GM18498 (cell line): ENCODE measurements at regions not wholly inside any gene's neighbourhood (a gene's known extent, or its start where the extent isn't known, plus 50 kb on each side); places are given as distances from the start of the nearest gene placed in this dataset.
A peak's percentile ranks its signal among the peaks of the same experiment; 100 is the strongest.

Source experiments
- ATAC-seq: cut with Tn5 transposase; IDR thresholded peaks from one replicate; pipeline ENCODE4 v1.9.1; 2021; ENCODE audit warnings: mild to moderate bottlenecking, moderate library complexity; ENCODE audit not compliant: unreplicated experiment

DNA sequence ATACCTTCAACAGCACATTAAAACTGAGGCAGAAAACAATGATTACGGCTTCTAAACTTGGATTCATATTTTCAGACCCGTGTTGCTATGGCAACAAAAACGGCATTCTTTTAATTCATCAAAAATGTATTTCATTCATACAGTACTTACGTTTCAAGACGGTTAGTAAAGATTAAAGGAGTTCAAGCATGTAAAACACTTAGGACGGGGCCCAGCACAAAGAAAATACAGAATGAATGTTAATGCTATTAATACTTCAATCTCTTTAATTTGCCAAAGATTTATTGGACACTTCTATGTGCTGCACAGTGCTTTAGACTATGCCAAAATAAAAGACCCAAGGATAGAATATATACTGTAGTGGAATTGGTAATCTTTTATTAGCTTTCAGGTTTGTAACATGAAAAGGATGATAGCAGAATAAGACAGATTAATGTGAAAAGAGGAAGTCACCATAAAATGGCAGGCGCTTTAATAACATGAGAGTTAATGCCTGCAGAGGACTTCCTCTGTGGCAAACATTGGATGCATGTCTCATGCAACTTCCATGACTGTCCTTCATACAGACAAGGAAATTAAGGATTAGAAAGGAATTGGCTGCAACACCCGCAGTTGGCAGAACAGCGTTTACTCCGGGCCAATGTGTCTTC lies 201.6 kb upstream of the KLF6 start:
- no peak for ATAC-seq

GRCh38 chr10:3982746-3983442 lies 197.9 kb upstream of the KLF6 start:
- no peak for ATAC-seq

DNA sequence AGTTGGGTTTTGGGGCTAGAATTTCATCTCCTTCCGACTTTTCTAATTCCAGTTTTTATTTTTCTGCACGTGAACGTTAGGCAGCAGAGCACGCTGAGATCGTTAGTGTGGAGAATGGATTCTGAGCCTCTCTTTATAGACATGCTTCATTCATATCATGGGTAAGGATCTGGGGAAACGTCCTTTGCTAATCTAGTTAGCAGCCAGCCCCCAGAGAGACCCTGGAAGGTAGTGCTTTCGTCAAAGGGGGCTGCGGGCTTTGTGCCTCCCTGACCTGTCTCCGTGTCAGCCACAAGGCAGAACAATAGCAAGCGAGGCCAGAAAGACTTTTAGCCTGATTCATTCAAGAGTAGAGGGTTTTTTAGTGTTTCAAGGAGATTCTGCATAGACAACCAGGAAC lies 196.3 kb upstream of the KLF6 start:
- ATAC-seq: no peak

DNA sequence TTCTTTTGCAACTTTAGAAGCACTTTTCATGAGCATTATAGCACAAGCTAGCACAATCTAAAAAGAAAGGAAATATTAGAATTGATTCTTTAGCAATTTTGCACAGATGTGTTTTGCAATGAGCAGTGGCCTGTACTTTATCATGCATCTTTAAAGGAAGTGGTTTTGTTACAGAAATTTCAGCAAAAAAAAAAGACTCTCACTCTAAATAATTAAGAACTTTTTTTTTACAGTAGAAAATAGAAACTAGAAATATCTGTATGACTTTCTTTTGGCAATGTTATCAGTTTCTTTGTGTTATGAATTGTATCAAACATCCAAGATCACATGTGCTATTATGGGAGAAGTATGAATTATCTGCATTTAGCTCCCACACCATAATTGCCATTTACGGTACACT lies 195.7 kb upstream of the KLF6 start:
- ATAC-seq: no peak

DNA sequence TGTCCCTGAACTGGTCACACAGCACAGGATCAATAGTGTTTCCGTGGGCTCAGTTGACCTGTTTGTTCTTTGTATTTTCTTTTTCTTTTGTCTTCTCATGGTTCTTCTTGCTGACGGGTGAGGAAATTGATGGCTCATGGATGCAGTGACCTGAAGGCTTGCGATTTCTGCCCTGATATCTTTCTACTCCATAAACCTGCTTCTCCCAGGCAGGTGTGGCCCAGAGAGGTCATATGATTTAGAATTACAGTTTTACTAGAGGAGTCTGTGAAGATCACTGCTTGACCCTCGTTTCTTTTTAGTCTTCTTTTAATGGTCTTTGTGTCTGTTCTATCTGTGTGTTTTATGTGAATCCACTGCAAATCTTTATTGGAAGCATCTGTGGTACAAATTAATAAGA lies 195.1 kb upstream of the KLF6 start:
- ATAC-seq: no peak

- no peak for ATAC-seq
Observed at GRCh38 chr10:3978761-3979160, 193.8 kb upstream of the KLF6 start.

DNA sequence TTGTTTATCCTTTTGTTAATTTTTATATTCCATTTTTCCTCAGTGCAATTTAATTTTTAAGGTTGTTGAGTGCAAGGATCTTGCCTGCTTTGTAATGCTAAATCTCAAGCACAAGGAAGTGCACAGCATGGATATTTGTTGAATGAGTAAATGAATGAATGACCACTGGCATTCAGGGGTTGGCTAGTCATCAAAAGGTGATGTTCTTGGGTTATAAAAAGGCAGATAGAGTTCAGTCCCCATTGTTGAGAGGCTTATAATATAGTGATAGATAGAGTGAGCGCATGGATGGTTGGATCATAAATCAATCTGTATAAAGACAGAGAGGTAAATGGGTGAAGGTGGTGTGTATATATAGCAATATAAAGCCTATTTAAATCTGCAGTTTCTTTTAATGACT lies 193.2 kb upstream of the KLF6 start:
- no peak for ATAC-seq

DNA sequence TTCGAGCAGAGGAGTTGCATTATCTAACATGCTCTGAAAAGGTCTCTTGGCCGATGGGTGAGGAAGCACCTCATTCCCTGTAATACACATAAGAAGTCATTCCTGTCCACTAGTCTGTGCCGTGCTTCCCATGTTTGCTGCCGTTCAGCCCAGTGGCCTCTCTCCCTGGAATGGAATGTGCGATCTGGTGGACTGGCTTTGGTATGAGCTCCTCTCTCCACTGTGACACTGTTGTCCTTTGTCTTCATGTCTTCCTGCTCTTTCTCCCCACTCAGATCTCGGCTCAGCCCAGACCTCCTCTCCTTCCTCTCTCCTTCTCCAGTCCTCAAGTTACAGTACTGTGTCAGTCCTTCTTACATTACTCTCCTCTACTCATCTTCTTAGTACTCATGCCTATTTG lies 192.8 kb upstream of the KLF6 start:
- no peak for ATAC-seq

DNA sequence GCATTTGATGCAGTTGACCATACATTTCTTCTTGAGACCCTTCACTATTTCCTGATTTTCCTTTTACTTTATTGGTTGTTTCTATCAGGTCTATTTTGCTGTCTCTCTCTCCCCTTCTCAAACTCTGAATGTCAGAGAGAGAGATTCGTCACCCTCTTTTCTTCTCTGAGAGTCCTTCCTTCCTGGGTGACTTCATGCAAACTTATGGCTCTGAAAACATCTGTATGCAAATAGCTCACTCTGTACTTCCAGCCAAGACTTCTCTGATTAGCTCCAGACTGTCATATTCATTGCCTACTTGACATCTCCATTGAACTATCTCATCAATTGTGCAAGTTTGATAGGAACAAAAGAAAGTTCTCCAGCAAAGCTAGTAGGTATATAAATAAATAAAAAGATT lies 191.7 kb upstream of the KLF6 start:
- ATAC-seq: peak; percentile 69

DNA sequence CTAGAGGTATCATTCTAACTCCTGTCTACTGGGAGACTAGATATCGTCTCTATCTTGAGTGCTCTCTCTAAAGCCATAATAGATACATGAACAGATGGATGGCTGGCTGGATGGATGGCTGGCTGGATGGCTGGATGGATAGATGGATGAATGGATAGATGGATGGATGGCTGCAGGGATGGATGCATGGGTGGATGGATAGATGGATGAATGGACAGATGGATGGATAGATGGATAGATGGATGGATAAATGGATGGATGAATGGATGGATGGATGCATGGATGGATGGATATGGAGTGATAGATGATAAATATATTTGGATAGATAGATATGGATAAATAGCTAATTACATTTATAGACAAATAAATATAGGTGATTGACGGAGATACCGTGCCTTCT lies 191.2 kb upstream of the KLF6 start:
- no peak for ATAC-seq

- no peak for ATAC-seq
Observed at GRCh38 chr10:3975016-3975415, 190.0 kb upstream of the KLF6 start.

GRCh38 chr10:3972460-3973301 lies 187.7 kb upstream of the KLF6 start:
- no peak for ATAC-seq

- ATAC-seq: no peak
Observed at GRCh38 chr10:3971713-3972112, 186.7 kb upstream of the KLF6 start.

DNA sequence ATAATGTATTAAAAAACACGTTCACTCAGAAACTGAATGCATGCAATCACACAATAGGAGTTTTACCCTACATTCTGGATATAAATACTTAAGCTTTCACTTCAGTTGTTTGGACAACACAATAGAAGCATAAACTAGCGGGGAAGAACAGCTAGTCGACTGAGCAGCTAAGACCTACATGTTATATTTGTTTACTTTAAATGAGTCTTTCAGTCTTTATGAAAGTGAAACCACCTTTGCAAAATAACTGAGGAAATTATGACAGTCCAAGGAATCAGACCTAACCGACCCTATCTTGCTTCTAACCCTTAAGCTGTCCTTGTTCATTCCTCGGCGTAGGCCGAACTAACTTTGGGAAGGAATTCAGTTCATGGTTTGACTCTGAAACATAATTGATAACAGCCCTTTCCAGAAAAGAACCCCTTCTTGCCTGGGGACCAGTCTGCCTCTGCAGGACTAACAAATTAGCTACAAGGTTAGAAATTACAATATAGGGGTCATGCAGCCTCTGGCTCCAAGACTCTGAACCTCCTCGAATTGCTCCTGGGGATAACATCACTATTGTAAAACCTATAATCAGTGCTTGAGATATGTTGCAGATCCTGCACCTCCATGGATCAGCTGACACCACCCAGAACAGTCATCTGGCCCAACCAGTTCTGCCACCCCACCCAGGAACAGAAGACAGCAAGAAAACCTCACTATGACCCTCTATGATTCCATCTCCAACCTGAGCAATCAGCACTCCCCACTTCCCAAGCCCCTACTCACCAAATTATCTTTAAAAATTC lies 185.1 kb upstream of the KLF6 start:
- ATAC-seq: no peak

DNA sequence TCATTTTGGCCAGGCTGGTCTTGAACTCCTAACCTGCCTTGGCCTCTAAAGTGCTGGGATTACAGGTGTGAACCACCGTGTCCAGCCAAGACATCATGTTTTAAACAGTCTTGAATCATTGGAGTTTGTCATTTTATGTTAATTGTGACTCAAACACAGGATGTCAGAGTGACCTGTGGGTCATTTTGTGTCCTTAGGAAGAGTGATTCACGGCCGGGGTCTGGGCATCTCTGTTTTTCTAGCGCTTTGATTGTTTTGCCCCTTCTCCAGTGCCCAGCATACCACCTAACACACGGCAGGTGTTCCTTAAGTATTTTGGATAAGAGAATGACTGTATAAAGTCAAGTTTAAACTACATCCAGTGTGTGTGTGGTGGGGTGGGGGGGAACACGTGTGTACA lies 183.7 kb upstream of the KLF6 start:
- no peak for ATAC-seq

DNA sequence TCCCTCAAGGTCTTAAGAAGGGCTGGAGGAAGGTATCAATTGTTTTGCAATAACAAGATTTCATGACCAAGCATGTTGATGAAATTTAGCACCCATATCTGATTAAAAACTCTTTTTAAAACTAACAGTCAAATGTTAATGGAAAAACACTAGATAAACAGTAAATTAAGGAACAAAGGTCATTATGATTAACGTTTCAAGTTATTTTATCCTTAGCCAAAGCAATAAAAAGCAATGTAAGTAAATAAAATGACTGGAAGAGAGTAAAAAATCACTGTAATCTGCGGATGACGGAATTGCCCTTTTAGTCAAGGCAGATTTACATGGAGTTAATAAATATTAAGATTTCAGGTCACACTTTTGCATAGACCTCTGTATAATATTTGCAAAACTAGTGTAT lies 179.5 kb upstream of the KLF6 start:
- ATAC-seq: no peak

DNA sequence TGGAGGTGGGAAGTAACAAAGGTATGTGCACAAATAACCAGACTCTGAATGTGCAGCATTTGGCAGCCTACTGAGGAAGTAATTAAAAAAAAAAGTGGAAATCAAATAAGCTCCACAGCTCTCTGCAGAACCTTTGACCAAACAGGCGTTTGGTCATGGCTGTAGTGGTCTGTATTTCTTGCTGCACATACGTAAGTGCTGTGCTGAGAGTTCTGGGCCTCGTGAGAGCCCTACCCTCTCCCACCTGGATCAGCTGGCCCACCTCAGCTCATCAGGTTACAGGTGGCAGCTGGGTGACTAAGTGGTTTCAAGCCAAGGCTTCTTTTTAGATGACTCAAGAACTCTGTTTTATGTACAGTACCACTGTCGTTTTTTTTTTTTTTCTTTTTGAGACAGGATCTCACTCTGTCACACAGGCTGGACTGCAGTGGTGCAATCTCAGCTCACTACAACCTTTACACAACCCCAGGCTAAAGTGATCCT lies 178.2 kb upstream of the KLF6 start:
- no peak for ATAC-seq

GRCh38 chr10:3961082-3961481 lies 176.1 kb upstream of the KLF6 start:
- peak; percentile 74 for ATAC-seq

DNA sequence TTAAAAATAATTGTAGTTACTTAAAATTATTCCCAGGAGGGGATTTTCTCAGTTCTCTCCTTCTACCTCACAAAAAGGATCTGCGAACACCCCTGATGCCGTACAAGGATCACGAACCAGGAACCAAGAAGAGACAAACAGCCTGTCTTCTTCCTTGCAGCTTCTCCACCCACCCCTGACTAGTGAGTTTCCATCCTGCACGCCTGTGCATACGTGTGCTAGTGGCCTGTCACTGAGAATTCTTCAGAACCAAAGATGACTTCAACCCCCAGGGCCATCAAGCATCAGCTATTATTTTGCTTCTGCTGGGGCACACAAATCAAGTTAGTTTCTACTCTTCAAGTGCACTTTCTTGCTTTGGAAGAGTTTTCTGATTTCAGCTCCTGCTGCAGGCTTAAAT lies 175.5 kb upstream of the KLF6 start:
- no peak for ATAC-seq

DNA sequence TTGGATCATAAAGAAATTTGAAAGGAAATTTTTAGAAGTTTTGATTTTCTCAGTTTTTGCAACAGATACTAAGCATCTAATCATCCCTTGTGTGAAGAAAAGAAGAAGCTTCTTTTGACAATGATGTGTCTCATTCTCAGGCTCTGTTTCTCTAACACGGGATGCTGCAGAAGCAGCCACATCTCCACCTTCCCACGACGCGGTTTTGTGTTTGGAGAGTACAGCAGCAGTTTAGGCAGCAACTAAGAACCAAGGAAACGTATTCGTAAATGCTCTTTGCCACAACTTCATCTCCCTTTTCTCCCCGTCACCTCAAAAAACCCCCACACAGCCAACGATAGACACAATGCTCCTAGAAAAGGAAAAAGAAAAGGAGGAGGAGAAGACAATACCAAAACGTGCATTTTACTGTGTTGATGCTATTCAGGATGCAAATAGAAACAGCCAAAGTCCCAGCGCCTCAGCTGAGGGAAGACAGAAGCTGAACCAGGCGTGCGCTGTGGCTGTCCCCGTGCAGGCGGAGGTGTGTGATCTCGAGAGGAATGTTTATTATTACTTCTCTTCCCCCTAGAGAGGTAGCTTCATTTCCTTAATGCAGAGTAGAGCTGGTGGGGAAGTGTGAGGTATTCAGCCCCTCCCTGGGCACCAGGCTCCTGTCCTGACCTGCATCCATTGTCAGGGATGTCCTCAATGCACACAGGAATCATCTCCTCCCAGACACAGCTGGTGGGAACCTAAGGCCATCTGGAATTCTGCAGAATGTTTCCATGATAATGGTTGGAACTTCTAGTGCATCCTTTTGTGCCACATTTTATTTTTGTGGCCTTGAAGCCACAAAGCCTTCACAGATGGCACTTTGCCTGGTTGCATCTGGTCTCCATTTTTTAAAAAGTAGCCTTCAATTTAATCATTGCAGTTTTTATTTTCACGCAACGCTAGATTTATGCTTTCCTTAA lies 174.6 kb upstream of the KLF6 start:
- no peak for ATAC-seq
